ENCODE measurements at regions not wholly inside any gene's neighbourhood (a gene's known extent, or its start where the extent isn't known, plus 50 kb on each side); places are given as distances from the start of the nearest gene placed in this dataset.
"Not testable (repeated sequence)": the region's sequence is repeated elsewhere in the genome, so short reads cannot be mapped to it uniquely, and the experiment has no call there.

DNA sequence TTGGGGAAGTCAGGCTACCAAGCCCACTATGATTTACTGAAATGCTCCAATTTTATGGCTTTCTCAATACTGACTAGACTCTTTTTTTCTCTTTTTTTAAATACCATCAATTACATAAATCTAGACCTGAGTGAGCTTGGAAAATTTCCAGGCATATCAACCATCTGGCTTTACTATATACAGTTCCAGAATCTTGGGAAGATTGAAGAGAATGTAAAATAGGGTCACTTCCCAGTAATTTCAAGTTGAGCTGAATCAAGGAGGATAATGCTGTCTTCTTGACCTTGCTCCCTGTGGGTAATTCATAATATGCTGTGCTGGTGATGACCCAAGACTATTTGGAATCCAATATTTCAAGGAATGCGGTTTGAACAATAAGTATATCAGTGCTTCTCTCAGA lies 108.1 kb downstream of the MAP3K21 start:
- DNase-seq = no peak

DNA sequence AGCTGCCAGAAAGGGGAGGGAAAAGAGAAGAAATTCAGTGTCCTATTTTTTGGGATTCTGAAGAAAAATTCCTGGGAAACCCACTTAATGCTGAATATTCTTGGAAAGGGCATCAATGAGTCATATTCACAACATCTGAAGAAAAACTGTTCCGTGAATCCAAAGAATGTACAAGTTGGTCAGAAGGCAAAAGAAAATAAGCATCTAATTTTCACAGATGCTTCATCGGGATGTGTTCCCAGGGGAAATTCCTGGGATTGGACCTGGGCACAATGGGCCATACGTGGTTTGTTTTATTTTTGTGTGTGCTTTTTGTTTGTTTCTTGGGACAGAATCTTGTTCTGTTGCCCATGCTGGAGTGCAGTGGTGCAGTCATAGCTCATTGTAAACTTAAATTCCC lies 112.2 kb downstream of the MAP3K21 start:
- DNase-seq = no peak

DNA sequence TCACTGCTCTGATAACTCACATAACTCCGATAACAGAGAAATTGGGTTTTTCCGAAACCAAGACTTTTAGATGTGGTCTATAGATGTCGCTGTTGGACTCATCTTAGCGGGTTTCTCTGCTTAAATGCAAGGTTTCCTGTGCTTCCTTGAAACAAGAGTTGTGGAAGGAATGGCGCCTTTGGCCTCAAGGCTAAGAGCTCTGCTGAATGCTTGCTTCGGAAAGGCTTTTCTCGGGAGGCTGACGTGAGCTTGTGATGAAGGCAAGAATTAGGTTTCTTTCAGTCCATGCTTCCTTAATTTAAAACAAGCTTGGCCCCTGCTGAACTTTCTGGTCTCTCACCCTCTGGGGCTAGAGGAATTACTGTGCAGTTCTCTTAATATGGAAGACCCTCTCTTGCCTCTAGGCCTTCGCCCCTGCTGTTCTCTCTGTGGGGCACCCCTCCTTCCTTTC lies 113.5 kb downstream of the MAP3K21 start:
- no peak for DNase-seq

DNA sequence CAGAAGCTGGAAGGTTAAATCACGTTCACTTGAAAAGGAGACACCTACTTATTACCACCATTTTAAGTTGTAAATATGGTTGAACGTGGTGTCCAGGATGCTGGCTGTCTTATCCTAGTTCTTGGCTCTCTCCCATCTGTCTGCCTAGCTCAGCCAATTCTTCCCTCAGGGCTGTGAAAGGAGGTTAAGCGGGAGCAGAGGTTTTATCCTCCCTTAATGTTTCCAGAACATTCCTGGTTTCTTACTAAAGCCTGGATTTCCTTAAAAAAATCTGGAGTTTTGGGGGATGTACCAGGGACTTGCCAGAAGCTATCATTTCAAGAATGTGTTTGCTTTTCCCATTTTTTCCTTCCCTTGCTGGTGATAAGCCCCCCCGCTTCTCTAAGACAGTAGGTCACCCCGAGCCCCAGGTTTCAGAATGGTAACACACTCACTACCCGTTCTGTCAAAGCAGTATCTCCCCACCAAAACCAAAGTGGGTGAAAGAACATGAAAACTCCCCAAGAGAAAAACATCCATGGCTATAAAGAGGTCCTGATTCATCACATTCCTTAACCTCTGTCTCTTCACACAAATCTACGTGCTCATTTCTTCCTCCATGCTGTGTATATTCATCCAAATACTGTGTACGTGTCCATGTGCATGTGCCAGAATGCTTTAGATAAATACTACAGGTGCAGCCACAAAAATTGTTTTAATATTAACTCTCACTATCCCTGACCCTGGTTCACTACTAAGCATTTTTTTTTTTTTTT lies 114.7 kb downstream of the MAP3K21 start:
- DNase-seq = no peak

DNA sequence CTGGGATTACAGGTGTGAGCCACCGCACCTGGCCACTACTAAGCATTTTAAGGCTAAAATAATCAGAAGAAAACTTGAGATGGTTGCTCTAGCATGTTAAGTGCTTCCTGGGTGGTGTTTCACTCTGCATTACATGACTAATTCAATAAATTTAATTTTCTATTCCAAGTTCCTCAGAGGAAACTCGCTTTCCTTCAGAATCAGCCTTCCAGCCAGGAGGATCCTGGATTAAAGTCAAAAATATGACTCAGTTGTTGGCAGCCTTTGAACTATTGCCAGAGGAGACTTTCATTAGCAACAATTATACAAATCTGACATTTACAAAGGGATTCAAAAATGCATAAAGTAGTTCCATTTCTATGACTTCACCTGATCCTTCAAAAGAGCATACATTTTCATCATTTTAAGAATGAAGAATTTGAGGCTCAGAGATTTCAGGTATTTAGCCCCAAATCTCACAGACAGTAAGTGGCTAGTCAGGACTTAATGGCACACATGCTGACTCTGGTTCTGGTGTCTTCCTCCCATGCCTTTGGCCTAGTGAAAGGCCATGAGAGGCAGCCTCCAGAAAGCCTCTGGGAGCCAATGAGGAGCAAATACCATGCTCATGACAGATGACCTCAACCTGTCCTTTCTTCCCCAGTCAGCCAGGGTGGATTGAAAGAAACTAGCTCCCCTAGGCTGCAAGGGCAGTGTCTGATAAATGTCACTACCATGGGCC lies 115.7 kb downstream of the MAP3K21 start:
- DNase-seq = no peak

DNA sequence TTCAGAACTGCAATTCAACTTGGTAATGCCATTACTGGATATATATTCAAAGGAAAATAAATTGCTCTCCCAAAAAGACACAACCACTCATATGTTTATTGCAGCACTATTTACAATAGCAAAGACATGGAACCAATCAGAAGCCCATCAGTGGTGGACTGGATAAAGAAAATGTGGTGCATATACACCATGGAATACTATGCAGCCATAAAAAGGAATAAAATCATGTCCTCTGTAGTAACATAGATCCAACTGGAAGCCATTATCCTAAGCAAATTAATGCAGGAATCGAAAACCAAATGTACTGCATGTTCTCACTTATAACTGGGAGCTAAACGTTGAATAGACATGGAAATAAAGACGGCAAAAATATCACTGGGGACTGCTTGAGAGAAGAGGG lies 117.0 kb downstream of the MAP3K21 start:
- DNase-seq = no peak

DNA sequence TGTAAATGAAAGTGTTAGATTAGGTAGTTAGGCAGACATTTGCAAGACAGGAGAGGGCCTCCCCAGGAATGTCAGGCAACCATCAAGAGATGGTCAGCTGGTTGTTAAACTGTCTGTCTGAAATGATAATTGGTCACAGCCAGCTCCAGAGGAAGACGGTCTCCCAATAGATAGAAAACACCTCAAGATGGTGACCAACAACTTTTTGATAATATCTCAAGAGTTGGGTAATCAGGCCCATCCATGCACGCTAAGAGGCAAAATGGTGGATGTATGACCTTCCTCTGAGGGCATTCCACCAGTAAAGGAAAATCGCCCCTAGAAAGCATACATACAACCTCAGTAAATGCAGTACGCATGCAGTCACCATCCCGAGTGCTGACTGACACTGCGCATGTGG lies 118.2 kb downstream of the MAP3K21 start:
- no peak for DNase-seq

DNA sequence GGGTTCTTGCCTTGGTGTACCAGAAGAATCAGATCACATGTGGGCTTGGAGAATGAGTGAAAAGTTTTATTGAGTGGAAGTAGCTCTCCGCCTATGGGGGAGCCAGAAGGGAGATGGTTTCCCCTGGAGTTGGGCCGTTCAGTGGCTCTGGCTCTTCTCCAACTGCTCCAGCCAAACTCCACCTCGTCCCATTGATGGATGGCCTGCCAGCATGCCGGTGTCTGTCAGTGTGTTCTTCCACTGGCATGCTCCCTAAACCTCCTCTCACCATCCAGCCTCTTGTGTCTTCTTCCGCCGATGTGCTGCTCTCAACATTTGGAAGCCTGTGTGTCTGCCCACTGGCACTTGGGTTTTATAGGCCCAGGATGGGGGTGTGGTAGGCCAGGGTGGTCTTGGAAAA lies 119.4 kb downstream of the MAP3K21 start:
- DNase-seq = no peak

DNA sequence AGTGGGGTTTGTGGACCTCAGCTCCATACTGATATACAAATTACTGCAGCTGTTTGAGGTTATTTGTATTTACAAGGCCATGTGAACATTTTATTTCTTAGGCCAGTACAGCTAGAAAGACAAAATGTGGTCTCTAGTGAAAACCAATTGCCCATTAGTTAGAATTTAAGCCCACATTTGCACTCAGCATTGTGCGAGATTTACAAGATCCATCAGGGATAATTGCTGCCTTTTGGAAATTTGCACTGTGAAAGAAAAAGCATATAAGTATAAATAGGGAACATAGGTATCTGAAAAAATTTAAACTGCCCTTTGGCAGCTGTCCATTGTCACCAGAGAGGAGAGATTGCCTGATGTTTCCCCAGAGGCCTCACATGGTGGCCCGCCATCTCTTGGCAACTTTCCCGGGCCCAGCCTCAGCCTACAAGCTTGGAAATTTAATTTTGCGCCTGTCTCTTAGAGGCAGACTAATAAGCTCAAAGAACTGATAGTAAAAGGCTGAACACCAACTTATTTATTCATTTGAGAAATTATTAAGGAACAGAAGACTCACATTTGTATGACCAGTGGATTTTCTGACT lies 120.7 kb downstream of the MAP3K21 start:
- DNase-seq = no peak

DNA sequence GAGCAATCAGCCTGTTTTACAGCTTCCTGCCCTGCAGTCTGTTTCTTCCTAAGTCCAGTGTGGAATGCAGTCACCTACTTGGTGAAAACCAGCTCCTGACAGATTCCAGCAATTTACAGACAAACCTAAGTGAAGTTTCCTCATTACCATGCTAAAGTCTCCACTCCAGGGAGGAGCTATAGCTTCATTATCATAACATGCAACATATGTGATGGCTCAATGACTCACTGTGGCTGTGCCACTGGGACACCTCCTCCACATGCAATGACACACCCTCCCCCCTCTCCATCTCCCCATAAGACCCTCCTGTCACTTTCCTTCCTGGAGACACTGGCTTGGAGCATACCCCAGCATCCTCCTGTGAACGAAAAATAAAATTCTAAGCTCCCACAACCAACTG lies 125.2 kb downstream of the MAP3K21 start:
- no peak for DNase-seq

DNA sequence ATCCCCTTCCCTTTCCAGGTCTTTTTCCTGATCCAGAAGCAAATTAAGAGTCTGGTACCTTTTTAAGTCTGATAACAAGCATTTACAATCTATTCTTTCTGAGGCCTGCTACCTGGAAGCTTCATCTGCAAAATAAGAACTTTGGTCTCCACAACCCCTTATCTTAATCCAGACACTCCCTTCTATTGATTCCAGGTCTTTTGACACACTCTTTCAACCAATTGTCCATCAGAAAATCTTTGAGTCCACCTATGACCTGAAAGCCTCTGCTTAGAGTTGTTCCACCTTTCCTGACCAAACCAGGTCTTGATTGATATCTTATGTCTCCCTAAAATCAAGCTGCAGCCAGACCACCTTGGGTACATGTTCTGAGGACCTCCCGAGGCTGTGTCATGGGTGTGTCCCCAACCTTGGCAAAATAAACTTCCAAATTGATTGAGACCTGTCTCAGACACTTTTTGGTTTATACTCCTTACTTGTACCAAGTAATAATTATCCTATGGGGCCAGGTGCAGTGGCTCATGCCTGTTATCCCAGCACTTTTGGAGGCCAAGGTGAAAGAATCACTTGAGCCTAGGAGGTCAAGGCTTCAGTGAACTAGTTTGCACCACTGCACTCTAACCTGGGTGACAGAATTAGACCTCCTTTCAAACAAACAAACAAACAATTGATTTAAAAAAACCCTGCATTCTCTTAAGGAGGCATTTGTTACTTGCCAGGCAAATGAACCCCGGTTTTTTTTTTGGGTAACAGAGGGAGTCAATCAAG lies 126.1 kb downstream of the MAP3K21 start:
- no peak for DNase-seq

DNA sequence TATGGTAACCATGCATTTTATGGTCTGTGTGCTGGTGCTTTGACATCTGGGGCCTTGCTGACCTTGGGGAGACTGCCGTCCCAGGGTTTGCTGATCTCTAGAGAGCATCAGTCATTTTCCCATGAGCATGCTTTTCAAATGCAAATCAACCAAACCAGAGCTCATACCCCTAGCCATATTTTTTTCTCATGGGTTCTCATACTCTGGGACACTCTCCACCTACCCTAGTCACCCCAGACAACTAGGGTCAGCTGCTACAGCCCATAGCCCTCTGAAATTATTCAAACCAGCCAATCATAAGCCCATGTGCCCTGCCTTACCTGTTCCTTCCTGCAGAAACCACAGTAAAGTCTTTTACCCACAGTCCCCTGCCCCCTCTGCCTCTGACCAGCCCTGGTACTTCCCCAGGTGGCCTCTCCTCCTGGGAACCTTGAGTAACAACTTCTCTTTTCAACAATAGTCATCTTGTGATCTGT lies 132.0 kb downstream of the MAP3K21 start:
- DNase-seq = no peak

DNA sequence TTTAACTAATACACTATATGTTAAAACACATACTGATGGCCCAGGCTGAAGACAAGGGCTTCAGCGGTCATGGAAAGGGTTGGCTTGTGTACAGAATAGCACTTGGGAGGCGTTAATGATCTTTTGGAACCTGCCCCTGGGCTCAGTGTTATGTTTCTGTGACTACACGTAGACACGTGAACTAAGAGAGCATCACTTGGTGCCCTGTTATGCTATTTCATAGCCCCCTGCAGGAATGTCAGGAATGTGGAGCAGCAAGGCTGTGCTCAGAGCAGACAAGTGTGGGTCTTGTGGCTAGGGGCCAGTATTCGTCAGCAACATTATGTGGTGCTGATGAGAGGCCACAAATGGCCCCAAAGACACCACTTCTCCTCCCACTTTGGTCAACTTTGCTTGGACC lies 132.4 kb downstream of the MAP3K21 start:
- DNase-seq = no peak

DNA sequence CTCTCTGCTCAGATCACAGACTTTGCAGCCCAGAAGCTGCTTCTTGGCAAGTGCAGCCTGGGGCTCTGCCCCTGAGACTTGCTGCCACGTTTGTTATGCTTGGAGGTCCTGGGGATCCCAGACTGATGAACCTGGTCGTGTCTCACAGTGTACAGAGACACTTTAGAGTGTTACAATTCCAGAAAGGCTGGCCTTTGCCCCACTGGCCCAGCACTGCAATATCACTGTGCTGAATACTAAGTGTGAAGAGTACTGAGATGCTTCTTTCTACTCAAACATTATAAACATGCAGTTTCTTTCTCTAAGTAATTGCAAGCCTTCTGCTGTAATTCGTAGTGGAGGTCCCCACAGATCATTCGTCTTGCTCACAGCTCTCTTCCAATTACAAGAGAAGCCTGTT lies 133.2 kb downstream of the MAP3K21 start:
- DNase-seq = no peak

DNA sequence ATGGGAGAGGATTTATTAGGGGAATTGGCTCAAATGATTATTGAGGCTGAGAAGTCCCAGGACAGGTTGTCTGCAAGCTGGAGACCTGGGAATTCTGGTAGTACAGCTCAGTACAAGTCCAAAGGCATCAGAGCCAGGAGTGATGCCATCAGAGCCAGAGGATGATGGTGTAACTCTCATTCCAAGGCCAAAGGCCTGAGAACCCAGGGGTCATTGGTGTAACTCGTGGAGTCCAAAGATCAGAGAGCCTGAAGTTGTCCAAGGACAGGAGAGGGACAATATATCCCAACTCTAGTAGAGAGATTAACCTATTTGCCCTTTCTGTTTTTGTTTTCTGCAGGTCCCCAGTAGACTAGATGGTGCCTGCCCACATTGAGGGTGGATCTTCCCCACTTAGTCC lies 134.3 kb downstream of the MAP3K21 start:
- DNase-seq = no peak

DNA sequence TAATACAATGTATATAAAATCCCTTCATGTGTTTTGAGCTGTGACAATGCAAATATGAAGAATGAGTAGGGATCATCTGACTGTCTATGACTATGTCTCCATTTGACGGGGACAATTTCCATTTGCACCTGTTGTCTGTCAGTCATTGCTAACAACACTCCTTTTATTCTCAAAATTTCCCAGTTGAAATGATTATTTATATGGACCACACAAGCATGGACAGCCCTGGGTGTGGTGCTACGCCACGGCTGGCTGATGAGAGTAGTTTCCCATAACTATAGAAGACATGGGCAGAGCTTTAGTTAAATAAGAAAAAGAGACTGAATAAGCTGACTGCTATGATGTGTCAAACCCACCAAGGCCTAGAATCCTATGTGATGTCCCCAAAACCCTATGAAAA lies 135.8 kb downstream of the MAP3K21 start:
- no peak for DNase-seq

DNA sequence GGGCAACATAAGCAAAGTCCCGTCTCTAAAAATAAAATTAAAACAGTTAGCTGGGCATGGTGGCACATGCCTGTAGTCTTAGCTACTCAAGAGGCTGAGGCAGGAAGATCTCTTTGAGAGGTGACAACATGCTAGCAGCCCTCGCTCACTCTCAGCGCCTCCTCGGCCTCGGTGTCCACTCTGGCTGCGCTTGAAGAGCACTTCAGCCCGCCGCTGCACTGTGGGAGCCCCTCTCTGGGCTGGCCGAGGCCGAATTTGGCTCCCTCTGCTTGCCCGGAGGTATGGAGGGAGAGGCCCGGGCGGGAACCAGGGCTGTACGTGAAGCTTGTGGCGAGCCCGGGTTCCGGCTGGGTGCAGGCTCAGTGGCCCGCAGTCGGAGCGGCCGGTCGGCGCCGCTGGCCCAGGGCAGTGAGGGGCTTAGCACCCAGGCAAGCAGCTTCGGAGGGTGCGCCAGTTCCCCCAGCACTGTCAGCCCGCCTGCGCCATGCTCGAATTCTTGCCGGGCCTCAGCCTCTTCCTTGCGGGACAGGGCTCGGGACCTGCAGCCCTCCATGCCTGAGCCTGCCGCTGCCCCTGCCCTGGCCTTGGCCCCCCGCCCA lies 138.3 kb downstream of the MAP3K21 start:
- no peak for DNase-seq

DNA sequence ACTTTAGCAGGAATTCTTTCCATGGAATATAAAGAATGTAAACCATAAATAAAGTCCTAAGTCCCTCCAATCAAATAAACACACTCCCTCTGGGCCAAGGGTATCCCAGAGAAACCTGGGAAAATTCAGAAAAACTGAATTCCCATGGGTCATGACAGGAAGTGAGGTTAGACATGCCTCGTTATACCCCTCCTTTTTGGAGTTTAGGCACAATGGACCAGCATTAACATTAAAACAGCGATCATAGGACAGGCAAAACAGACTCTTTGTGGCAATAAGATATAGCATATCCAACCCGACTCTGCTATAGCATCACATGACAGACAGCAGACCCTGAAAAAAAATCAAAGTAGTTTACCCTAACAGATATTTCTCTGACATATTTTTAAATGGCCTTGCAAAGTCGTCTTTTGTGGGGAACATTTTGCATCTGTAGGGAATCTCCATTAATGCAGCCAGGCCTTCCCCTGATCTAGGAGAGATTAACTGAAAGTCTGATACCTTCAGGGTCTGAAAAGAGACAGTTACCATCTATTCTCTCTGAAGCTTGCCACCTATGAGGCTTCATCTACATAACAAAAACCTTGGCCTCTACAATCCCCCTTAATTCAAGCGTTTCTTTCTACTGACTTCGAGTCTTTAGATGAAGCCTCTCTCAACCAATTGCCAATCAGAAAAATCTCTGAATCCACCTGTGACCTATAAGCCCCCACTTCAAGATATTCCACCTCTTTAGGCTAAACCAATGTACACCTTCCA lies 143.0 kb upstream of the KCNK1 start:
- no peak for DNase-seq

DNA sequence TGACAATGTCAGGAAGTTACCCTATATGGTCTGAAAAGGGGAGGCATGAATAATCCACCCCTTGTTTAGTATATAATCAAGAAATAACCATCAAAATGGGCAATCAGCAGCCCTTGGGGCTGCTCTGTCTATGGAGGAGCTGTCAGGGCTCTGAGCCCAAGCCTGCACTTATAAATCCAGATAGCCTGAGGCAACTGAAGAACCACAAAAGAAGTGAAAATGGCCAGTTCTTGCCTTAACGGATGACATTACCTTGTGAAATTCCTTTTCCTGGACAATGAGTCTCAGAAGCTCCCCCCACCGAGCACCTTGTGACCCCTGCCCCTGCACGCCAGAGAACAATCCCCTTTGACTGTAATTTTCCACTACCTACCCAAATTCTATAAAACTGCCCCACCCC lies 142.1 kb upstream of the KCNK1 start:
- not testable (repeated sequence) for DNase-seq

DNA sequence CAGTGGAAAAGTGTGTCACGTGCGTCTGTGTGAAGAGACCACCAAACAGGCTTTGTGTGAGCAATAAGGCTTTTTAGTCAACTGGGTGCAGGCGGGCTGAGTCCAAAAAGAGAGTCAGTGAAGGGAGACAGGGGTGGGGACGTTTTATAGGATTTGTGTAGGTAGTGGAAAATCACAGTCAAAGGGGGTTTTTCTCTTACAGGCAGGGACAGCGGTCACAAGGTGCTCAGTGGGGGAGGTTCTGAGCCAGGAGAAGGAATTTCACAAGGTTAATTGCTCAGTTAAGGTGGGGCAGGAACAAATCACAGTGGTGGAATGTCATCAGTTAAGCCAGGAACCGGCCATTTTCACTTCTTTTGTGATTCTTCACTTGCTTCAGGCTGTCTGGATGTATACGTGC lies 141.1 kb upstream of the KCNK1 start:
- DNase-seq = not testable (repeated sequence)

DNA sequence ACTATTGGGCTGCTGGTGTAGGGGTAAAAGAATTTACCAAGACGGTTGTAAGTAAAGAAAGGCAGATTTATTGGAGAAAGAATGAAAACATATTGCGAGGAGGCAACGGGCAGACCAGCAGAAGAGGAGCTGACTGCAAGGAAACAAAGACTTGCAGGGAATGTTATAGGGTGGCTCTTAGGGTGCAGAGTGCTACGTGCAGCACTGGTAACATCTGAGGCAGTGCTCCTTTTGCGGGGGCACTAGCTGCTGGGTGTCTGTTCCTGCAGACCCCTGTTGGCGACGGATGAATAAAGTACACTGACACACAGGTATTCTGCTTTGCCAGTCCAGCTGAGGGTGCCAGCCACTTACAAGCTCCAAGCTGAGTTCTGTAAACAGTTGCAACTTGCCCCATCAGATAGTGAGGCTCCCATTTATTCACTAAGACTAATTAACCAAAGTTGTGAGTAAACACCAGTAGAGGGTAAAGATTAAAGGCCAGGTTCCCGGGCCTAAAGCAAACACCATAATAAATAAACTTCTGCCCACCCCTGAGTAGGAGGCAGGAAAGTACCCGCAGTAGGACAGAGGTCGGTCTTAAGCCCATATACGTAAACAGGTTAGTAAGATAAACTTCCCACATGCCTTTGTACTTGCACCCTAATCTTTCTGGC lies 140.2 kb upstream of the KCNK1 start:
- DNase-seq = no peak

DNA sequence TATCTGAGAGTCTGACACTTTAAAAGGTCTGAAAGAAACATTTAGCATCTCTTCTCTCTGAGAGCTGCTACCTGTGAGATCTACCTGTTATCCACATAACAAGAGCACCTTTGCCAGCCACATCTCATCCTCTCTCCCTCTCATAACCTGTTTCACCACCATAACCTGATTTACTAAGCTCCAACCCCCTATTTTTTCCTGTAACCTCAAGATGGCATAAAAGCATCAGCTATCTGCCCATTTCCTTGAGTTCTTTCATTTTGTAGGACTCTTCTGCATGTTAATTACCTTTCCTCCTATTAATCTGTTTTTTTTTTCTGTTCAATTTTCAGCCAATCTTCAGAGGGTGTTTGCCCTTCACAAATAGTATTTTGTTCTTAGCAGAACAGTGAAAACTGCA lies 136.5 kb upstream of the KCNK1 start:
- no peak for DNase-seq
